PC-9 (cell line): ENCODE measurements at regions not wholly inside any gene's neighbourhood (a gene's known extent, or its start where the extent isn't known, plus 50 kb on each side); places are given as distances from the start of the nearest gene placed in this dataset.

Source experiments
- BruUV-seq: library from RNA; stranded (reverse); fragments of 400-500 nt; replicated peaks from 2 replicates; lab custom pipeline; 2021; lab: Mats Ljungman, UMichigan
- CTCF ChIA-PET: fragments of 300-600 bp; sonication (Branson Sonifier 250); formaldehyde crosslinking; loops from one replicate; lab custom pipeline; 2022; ENCODE audit warnings: antibody characterized with exemption; lab: Charles Lee
- POLR2A ChIA-PET: fragments of 300-600 bp; sonication (Branson Sonifier 250); formaldehyde crosslinking; loops from one replicate; lab custom pipeline; 2022; ENCODE audit warnings: antibody characterized with exemption; ENCODE audit not compliant: unreplicated experiment; lab: Charles Lee
- DNase-seq, 2 experiments: peaks; one replicate each; pipeline versions ENCODE4 v3.0.0 to v3.0.0-alpha.2; 2015 to 2022; ENCODE audit warnings: mixed read lengths in 1 of 2
- H2AFZ ChIP-seq: fragments of 200-600 bp; sonication (generic); 2 replicates; pipeline ENCODE4 v1.8.1; 2017; ENCODE audit warnings: antibody characterized with exemption
- H3F3A ChIP-seq: fragments of 200-600 bp; sonication (generic); 2 replicates; pipeline ENCODE4 v1.8.1; 2017; ENCODE audit warnings: antibody characterized with exemption, mild to moderate bottlenecking, low read depth; ENCODE audit not compliant: insufficient read depth
- H3K27ac ChIP-seq: fragments of 200-600 bp; sonication (generic); 2 replicates; pipeline ENCODE4 v1.6.1; 2016; ENCODE audit warnings: mixed run types
- H3K27me3 ChIP-seq: fragments of 200-600 bp; sonication (generic); 2 replicates; pipeline ENCODE4 v1.6.1; 2016; ENCODE audit warnings: low read depth, mixed run types; ENCODE audit not compliant: insufficient read depth
- H3K36me3 ChIP-seq: fragments of 200-600 bp; sonication (generic); 2 replicates; pipeline ENCODE4 v1.6.1; 2016; ENCODE audit warnings: low read depth, mixed run types
- H3K4me1 ChIP-seq: fragments of 200-600 bp; sonication (generic); replicated peaks from 2 replicates; pipeline ENCODE4 v1.6.1; 2016; ENCODE audit warnings: mixed run types; ENCODE audit not compliant: insufficient read depth
- H3K4me2 ChIP-seq: fragments of 200-600 bp; sonication (generic); 2 replicates; pipeline ENCODE4 v1.6.1; 2017; ENCODE audit warnings: mixed run types
- H3K4me3 ChIP-seq: fragments of 200-600 bp; sonication (generic); 2 replicates; pipeline ENCODE4 v1.6.1; 2016; ENCODE audit warnings: mixed run types
- H3K79me2 ChIP-seq: fragments of 200-600 bp; sonication (generic); 2 replicates; pipeline ENCODE4 v1.6.1; 2017; ENCODE audit warnings: low read depth, mixed run types
- H3K9me2 ChIP-seq: fragments of 200-600 bp; sonication (generic); 2 replicates; pipeline ENCODE4 v1.8.1; 2017; ENCODE audit warnings: mild to moderate bottlenecking; ENCODE audit not compliant: insufficient read depth
- H3K9me3 ChIP-seq: fragments of 200-600 bp; sonication (generic); 2 replicates; pipeline ENCODE4 v1.8.1; 2016; ENCODE audit warnings: low read depth; ENCODE audit not compliant: insufficient read depth
- H4K20me1 ChIP-seq: fragments of 200-600 bp; sonication (generic); 2 replicates; pipeline ENCODE4 v1.8.1; 2017; ENCODE audit not compliant: insufficient read depth
- EZH2 ChIP-seq: fragments of 200-600 bp; sonication (generic); IDR thresholded peaks from 2 replicates; pipeline ENCODE4 v1.8.0; 2017; ENCODE audit warnings: antibody characterized with exemption, low read depth
- intact Hi-C: fragments of 100-400 bp; cut with micrococcal nuclease; formaldehyde crosslinking; loops from one replicate; pipeline ENCODE4 v1.10.0; 2022; ENCODE audit not compliant: unreplicated experiment
- TF ChIP-seq, protein P1 (sequence below): fragments of 200-600 bp; sonication (generic); conservative IDR thresholded peaks from 2 replicates; pipeline ENCODE4 v1.6.1; 2017; ENCODE audit warnings: mixed run types, antibody characterized with exemption, mild to moderate bottlenecking, moderate library complexity

GRCh38 chr7:131159961-131160361 is 167.7 kb upstream of the MKLN1 start:
- ChIA-PET CTCF (interaction anchor here (0.5 kb wide), 1 partner anchor 98 kb away, joined by 4 read pairs; no protein-coding TSS in a partner anchor), POLR2A (interaction anchor here (0.6 to 0.7 kb wide), 2 partner anchors 35 to 308 kb away, joined by 3 to 6 read pairs; no protein-coding TSS in a partner anchor)
- H3K4me2 ChIP-seq: no peak overlapping the region
- 0 out of 2 replicates have a peak, but pooled peaks cover 3% of the 10 kb centered on the region for H3K9me2 ChIP-seq
- H3K36me3 ChIP-seq: no peaks in the 10 kb centered on the region
- TF ChIP-seq, protein P1, sequence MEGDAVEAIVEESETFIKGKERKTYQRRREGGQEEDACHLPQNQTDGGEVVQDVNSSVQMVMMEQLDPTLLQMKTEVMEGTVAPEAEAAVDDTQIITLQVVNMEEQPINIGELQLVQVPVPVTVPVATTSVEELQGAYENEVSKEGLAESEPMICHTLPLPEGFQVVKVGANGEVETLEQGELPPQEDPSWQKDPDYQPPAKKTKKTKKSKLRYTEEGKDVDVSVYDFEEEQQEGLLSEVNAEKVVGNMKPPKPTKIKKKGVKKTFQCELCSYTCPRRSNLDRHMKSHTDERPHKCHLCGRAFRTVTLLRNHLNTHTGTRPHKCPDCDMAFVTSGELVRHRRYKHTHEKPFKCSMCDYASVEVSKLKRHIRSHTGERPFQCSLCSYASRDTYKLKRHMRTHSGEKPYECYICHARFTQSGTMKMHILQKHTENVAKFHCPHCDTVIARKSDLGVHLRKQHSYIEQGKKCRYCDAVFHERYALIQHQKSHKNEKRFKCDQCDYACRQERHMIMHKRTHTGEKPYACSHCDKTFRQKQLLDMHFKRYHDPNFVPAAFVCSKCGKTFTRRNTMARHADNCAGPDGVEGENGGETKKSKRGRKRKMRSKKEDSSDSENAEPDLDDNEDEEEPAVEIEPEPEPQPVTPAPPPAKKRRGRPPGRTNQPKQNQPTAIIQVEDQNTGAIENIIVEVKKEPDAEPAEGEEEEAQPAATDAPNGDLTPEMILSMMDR: no peak
- TF ChIP-seq EZH2: no peak
- H3K27me3 ChIP-seq: no peaks in the 10 kb centered on the region
- peaks cover 45% of the 10 kb centered on the region for H3K4me1 ChIP-seq
- H3F3A ChIP-seq: peaks cover 26% of the 10 kb centered on the region
- H2AFZ ChIP-seq: no peak overlapping the region
- intact Hi-C loops: no loop called here
- no peak for DNase-seq
- H3K27ac ChIP-seq: no peak overlapping the region
- no peaks in the 10 kb centered on the region for H4K20me1 ChIP-seq
- H3K9me3 ChIP-seq: no peaks in the 10 kb centered on the region
- no peaks in the 10 kb centered on the region for H3K79me2 ChIP-seq
- BruUV-seq: no TSS peak
- no peak overlapping the region for H3K4me3 ChIP-seq

DNA sequence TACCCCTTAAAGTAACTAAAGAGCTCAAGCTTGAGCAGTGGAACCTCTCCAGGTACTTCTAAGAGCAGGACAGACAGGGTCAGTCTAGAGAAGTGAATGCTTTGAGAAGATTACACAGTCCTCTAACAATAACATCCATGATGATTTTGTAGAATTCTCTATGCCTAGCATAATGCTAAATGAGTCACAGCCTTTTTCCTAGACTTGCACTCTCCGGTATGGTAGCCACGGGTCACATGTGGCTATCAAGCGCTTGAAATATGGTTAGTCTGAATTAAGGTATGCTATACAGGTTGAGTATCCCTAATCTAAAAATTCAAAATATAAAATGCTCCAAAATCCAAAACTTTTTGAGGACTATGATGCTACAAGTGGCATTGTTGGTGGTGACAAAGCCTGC is 166.6 kb upstream of the MKLN1 start:
- Histone ChIP-seq H3K4me1 (peaks cover 56% of the 10 kb centered on the region), H3K4me3 (no peak overlapping the region), H3K9me3 (no peaks in the 10 kb centered on the region), H3K4me2 (no peak overlapping the region), H3K79me2 (no peaks in the 10 kb centered on the region), H4K20me1 (no peaks in the 10 kb centered on the region), H3K36me3 (no peaks in the 10 kb centered on the region), H3F3A (peaks cover 37% of the 10 kb centered on the region), H3K9me2 (0 out of 2 replicates have a peak, but pooled peaks cover 3% of the 10 kb centered on the region), H2AFZ (no peak overlapping the region), H3K27ac (no peak overlapping the region), H3K27me3 (no peaks in the 10 kb centered on the region)
- intact Hi-C loops: no loop called here
- POLR2A ChIA-PET: no interaction called here
- CTCF ChIA-PET: no interaction called here
- TF ChIP-seq EZH2: no peak
- TF ChIP-seq, protein P1: no peak
- no TSS peak for BruUV-seq
- DNase-seq: no peak

DNA sequence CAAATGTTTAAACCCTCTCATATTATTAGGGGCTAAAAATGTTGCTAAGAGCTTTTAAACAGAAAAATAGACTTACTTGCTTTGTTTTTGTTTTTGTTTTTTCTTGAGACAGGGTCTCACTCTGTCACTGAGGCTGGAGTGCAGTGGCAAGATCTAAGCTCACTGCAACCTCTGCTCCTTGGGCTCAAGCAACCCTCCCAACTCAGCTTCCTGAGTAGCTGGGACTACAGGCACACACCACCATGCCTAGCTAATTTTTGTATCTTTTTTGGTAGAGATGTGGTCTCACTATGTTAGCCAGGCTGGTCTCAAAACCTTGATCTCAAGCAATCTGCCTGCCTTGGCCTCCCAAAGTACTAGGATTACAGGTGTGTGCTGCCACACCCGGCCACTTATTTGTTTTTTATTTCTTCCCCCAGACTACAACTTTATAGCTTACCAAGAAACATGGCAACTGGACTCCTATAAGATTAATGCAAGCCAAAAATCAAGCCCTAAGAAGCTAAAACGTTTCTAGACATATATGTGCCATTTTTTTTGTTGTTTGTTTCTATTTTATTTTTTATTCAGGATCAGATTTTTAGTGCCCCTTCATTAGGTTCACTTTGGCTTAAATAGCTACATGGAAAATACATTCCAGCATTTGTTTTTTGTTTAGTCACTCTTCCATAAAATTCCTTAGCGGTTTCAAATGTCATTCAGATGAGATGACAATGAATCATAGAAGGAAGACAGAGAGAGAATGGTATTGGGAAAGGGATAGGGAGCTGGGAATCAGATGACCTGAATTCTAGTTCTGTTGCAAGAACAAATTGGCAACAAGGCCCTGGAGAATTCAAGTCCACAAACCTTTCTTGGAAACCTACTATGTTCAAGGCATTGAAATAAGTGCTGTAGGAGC is 163.4 kb upstream of the MKLN1 start:
- 0 out of 2 replicates have a peak, but pooled peaks cover 3% of the 10 kb centered on the region for H3K9me2 ChIP-seq
- BruUV-seq: TSS peak; percentile 91
- H3K27me3 ChIP-seq: no peaks in the 10 kb centered on the region
- no peaks in the 10 kb centered on the region for H3K9me3 ChIP-seq
- peaks cover 44% of the 10 kb centered on the region for H3K4me1 ChIP-seq
- TF ChIP-seq EZH2: no peak
- TF ChIP-seq, protein P1: 0 out of 2 replicates have a peak, but pooled peaks have one; percentile 14
- intact Hi-C loops: loop anchor here (1.0 kb wide), 3 partner anchors 9 to 53 kb away; no protein-coding TSS in a partner anchor
- H3K79me2 ChIP-seq: no peaks in the 10 kb centered on the region
- peak overlapping the region; percentile 36 for H2AFZ ChIP-seq
- H3K4me2 ChIP-seq: peak overlapping the region; percentile 76
- no peaks in the 10 kb centered on the region for H3K36me3 ChIP-seq
- DNase-seq: peak; percentile 38 to 97
- H3K27ac ChIP-seq: peak overlapping the region; percentile 95
- peak overlapping the region; percentile 32; the same call in 1 of the 2 replicates for H3K4me3 ChIP-seq
- CTCF ChIA-PET: interaction anchor here (0.6 to 1.8 kb wide), 4 partner anchors 55 to 260 kb away, joined by 3 to 6 read pairs (median 4); partner anchors contain the start of gene MKLN1
- no peaks in the 10 kb centered on the region for H4K20me1 ChIP-seq
- H3F3A ChIP-seq: peaks cover 40% of the 10 kb centered on the region
- POLR2A ChIA-PET: interaction anchor here (0.6 to 1.5 kb wide), 19 partner anchors 9 to 1508 kb away, joined by 3 to 50 read pairs (median 7); no protein-coding TSS in a partner anchor
